HG02571 (cell line): ENCODE measurements at regions not wholly inside any gene's neighbourhood (a gene's known extent, or its start where the extent isn't known, plus 50 kb on each side); places are given as distances from the start of the nearest gene placed in this dataset.
"Not testable (repeated sequence)": the region's sequence is repeated elsewhere in the genome, so short reads cannot be mapped to it uniquely, and the experiment has no call there.

Experiments
- ATAC-seq: cut with Tn5 transposase; IDR thresholded peaks from one replicate; pipeline ENCODE4 v1.9.1; 2021; ENCODE audit warnings: mild to moderate bottlenecking, moderate library complexity; ENCODE audit not compliant: unreplicated experiment

GRCh38 chr12:105575235-105575634 lies 244.7 kb downstream of the C12orf75 start:
- ATAC-seq = no peak

DNA sequence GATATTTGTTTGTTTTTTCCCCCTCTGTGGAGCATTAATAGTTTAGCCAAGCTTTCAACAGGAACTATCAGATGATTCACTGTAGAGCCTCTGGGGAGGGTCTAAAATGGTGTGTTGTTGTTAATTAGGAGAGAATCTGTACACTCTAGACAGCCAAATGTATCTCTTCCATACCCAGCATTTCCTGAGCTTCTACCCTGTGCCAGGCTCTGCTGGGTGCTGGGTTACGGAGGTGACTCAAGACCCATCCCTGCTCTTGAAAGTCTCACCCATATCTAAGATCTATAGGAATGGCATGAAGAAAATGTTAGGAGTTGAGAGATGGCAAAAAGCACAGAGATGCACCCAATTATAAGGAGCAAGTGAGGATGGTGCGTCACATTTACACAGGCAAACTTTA lies 245.8 kb downstream of the C12orf75 start:
- ATAC-seq = no peak

GRCh38 chr12:105580821-105581352 lies 250.4 kb downstream of the C12orf75 start:
- no peak for ATAC-seq

DNA sequence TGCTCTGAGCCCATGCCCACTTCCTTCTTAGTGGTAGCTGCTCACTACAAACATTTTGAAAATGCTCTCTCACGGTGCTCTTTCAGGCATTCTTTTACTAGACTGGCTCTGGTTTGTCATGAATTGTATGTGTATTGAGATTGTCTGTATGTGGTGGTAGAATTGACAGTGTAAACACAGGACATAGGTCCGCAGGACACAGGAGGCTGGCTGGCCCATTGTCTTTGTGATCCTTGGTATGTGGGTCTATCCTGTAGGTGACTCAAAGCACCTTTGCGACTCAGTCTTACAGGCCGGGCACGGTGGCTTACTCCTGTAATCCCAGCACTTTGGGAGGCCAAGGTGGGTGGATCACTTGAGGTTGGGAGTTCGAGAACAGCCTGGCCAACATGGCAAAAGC lies 250.9 kb downstream of the C12orf75 start:
- ATAC-seq = no peak

GRCh38 chr12:105585107-105585506 lies 254.6 kb downstream of the C12orf75 start:
- no peak for ATAC-seq

- ATAC-seq = no peak
These were observed 256.7 kb downstream of the C12orf75 start for GRCh38 chr12:105587237-105587636.

GRCh38 chr12:105588106-105588505 lies 257.6 kb downstream of the C12orf75 start:
- ATAC-seq = no peak

GRCh38 chr12:105590571-105590970 lies 260.1 kb downstream of the C12orf75 start:
- ATAC-seq = no peak

DNA sequence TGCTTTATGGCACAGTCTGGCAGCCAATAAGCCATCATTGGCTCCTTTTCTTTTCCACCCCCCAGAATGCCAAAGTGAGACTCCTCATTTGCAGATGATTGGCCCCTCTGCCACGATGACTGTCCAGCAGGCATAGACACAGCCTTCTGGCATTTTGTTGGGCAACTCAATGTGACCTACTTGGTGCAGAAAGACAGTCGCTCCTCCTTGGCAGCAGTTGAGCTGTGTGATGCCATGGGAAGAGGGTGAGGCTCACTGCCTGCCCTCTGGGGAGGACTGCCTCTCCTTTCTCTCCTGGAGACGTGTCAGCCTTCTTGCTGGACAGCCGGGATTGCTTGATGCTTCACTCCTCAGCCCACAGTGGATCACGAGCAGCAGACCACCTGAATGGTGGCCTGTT lies 264.9 kb downstream of the C12orf75 start:
- ATAC-seq = no peak

DNA sequence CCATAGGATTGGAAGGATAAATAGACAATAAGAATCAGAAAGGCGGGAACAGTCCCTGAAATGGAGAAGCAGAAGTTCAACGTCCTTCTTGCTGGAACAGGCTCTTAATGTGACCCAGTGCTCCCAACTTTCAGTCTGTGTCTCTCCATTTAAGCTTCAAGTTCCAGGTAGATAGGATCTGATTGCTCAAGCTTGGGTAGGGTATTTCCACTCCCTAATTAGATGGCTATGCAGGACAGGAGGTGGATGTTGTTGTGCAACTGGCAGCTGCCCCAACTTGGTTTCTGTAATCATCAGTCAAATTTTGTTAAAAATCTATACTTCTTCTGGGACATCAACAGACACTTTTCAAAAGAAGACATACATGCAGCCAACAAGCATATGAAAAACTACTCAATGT lies 266.2 kb downstream of the C12orf75 start:
- ATAC-seq = no peak

GRCh38 chr12:105598031-105598430 lies 267.5 kb downstream of the C12orf75 start:
- no peak for ATAC-seq

- no peak for ATAC-seq
These were observed 270.5 kb downstream of the C12orf75 start for GRCh38 chr12:105600911-105601545.

DNA sequence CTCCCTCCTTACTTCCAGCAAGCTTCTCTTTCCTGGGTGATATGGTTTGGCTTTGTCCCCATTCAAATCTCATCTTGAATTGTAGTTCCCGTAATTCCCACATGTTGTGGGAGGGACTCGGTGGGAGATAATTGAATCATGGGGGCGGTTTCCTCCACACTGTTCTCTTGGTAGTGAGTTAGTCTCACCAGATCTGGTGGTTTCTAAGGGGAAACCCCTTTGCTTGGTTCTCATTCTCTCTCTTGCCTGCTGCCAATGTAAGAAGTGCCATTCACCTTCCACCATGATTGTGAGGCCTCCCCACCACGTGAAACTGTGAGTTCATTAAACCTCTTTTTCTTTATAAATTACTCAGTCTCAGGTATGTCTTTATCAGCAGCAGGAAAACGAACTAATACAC lies 271.8 kb downstream of the C12orf75 start:
- not testable (repeated sequence) for ATAC-seq

- not testable (repeated sequence) for ATAC-seq
These were observed 273.8 kb downstream of the C12orf75 start for GRCh38 chr12:105604281-105604680.

DNA sequence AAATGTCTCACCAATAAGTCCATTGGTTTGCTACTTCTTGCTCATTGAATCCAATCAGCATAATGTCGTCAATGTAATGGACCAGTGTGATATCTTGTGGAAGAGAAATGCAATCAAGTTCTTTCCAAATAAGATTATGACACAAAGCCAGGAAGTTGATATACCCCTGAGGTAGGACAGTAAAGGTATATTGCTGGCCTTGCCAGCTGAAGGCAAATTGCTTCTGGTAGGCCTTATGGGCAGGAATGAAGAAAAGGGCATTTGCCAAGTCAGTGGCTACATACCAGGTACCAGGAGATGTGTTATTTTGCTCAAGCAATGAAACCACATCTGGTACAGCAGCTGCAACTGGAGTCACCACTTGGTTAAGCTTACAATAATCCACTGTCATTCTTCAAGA lies 276.1 kb downstream of the C12orf75 start:
- ATAC-seq = not testable (repeated sequence)

DNA sequence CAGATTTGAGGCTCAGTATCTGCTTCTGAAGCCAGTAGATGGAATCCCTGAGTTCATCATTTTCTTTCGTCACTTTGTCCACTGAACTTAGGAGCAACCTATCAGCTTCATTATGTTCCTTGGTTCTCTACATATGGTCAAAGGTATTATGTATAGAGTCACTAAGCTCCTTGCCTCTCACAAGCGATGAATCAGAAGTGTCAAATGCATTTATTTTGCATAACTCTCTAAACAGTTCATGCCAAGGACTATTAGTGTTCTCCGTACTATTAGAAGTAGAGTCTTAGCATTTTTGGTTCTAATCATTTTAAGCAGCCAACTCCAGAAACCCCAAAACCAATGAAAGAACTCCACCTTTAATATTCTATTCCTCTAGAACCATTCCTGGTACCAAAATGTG lies 278.5 kb downstream of the C12orf75 start:
- not testable (repeated sequence) for ATAC-seq

GRCh38 chr12:105610459-105610858 lies 280.0 kb downstream of the C12orf75 start:
- ATAC-seq = no peak

GRCh38 chr12:105611340-105611739 lies 280.8 kb downstream of the C12orf75 start:
- no peak for ATAC-seq

DNA sequence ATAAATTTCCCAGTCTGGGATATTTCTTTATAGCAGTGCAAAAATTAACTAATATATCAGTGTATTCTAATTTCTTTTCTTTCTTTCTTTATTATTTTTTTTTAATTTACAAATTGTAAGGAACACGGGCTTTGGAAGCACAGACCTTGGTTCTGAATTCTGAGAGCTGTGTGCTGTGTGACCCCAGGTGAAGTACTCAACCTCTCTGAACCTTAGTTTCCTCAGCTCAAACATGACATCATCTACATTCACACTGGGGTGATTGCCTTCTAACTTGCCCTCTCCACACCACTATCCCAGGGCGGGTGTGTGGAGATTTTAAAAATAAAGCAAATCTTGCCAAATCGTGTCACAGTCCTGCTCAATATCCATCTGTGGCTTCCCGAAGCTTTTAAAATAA lies 282.8 kb downstream of the C12orf75 start:
- ATAC-seq = no peak

DNA sequence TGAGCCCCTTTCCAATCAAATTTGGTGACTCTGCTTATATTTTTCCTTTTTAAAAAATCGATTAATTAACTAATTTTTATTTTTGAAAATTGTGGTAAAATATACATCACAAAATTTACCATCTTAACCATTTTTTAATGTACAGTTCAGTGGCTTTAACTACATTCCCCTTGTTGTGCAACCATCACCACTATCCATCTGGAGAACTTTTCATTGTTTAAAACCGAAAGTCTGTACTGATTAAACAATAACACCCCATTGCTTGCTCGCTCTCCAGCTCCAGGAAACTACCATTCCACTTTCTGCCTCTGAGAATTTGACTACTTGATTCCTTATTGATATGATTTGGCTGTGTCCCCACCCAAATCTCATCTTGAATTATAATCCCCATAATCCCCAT lies 283.4 kb downstream of the C12orf75 start:
- no peak for ATAC-seq

DNA sequence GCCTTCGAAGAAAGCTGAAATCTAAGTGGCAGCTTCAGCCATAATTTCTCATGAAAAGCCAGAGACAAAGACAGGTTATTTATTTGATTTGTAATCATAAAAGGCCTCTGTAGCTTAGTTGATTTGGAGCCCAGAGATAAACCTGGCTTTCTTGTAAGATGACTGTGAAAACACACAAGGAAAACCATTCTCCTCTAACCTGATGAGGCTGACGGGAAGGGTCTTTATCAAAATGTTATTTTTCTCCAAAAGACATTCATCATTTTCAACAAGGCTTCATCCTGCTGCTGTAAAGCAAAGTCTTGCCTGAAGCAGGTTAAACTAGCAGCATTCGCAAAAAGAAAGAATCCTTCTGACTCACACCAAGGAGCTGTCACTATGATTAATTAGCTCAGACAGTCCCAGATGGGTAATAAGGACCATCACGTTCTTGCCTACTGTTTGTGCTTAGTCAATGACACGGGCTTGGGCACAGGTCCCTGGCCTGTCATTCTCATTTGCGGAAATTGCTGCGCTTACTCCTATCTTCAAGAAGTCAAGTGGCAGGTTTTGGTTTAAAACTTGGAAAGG lies 286.6 kb downstream of the C12orf75 start:
- no peak for ATAC-seq

DNA sequence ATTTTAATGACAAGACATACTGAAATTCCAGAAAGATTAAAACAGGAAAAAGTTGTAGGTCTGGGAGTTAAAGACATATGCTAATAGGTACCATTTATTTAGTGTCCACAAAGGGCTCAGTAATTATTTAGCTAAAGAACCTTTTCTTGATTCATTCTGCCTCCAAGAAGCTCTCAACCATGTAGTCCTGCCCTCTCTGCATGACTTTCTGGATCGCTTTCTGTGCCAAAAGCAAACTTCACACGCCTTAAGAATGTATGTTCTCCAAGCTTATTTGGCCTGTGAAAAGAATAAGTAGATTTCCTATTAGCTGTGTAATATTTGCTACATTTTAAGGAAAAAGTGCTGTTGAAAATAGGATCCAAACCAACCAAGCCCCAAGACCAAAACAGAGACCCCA lies 291.7 kb downstream of the C12orf75 start:
- ATAC-seq = no peak
